ENCODE measurements at regions not wholly inside any gene's neighbourhood (a gene's known extent, or its start where the extent isn't known, plus 50 kb on each side); places are given as distances from the start of the nearest gene placed in this dataset.

DNA sequence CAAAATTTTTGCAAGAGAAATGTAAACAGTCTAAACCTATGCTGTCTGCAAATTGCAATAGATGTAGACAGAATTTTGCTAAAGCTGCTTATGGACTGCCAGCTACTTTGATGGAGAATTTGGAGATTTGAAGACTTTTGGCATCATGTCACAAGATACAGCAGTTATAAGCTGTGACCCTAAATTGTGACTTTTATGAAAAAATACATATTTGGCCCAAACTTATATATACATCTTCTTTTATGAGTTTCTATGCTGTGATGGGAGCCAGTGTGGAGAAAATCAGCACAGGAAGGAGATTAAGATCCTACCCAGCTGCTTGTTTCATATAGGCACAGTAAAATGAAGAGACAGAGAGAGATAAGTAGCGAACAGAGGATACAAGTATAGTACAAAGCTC lies 1595.4 kb downstream of the PLA2G4A start:
- no peak overlapping the region for H3K4me3 ChIP-seq (ENCODE audit: low read depth, poor library complexity, severe bottlenecking)
- DNase-seq (ENCODE audit: low spot score in 2 of 2) = no peak
- WGBS, 2 donors = 95 to 97% methylated on average over 1 of the region's 1 CpG
- intact Hi-C loops (cut with DNase I; ENCODE audit: low total_unique reads) = no loop called here
- TF ChIP-seq, protein P1, sequence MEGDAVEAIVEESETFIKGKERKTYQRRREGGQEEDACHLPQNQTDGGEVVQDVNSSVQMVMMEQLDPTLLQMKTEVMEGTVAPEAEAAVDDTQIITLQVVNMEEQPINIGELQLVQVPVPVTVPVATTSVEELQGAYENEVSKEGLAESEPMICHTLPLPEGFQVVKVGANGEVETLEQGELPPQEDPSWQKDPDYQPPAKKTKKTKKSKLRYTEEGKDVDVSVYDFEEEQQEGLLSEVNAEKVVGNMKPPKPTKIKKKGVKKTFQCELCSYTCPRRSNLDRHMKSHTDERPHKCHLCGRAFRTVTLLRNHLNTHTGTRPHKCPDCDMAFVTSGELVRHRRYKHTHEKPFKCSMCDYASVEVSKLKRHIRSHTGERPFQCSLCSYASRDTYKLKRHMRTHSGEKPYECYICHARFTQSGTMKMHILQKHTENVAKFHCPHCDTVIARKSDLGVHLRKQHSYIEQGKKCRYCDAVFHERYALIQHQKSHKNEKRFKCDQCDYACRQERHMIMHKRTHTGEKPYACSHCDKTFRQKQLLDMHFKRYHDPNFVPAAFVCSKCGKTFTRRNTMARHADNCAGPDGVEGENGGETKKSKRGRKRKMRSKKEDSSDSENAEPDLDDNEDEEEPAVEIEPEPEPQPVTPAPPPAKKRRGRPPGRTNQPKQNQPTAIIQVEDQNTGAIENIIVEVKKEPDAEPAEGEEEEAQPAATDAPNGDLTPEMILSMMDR (IDR thresholded peaks at IDR 0.05) = no peak

DNA sequence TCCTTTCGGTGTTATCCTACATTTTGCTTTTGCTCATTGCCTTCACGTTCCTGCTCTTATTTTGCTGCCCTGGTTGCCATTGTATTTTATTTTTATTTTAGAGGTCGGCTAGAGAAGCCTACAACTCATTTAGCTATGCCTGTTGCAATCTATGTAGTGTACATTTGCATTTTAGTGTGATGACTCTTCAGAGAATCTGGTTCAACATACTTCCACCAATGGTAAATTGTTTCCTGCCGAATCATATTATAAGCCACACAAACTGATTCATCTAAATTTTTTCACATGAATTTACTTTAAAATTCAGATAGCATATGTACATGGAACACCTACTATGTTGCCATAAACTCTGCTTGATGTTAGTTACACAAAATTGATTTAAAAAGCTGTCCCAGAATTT lies 1596.9 kb downstream of the PLA2G4A start:
- no peak for DNase-seq (ENCODE audit: low spot score in 2 of 2)
- 76 to 77% methylated on average over 4 of the region's 4 CpGs for WGBS, 2 donors
- H3K4me3 ChIP-seq (ENCODE audit: low read depth, poor library complexity, severe bottlenecking) = no peak overlapping the region
- TF ChIP-seq, protein P1 (IDR thresholded peaks at IDR 0.05) = no peak
- no peak for TF ChIP-seq POLR2A (IDR thresholded peaks at IDR 0.05)
- intact Hi-C loops (cut with DNase I; ENCODE audit: low total_unique reads) = no loop called here

DNA sequence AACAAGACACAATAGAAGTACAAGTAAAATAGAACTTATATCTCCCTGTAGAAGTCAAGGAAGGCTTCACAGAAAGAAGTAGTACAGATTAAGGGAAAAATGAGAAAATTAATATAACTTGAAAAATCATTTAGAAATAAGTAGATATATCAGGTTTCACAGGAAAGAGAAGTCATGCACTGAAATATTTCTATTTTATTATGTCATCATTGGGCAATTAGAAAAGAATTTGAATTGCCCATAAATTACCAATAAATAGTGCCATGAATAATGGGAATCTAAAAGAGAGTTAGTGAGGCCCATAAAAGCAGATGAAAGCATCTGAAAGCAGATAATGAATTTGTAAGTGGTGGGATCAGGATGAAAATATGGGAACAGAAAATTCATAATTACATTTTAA lies 1597.8 kb downstream of the PLA2G4A start:
- no peak for TF ChIP-seq POLR2A (IDR thresholded peaks at IDR 0.05)
- TF ChIP-seq, protein P1 (IDR thresholded peaks at IDR 0.05) = no peak
- H3K4me3 ChIP-seq (ENCODE audit: low read depth, poor library complexity, severe bottlenecking) = no peak overlapping the region
- intact Hi-C loops (cut with DNase I; ENCODE audit: low total_unique reads) = no loop called here
- no peak for DNase-seq (ENCODE audit: low spot score in 2 of 2)

DNA sequence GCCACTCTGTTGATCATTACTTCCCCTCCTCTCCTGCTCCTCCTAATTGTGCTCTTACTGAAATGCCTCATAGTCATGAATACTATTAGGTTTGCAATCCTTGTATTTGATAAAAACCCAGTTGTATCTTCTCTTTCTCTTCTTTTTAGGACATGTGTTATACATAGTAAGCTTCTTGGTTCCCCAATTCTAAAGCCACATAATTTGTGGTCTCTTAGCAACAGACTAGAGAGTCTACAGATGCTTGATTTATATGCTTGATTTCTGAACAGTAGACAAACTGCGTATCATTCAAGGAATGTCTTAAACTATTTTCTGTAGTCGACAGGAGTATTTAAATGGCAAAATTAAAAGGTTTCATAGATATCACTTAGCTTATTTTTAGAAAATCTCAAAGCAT lies 1598.9 kb downstream of the PLA2G4A start:
- intact Hi-C loops (cut with DNase I; ENCODE audit: low total_unique reads) = no loop called here
- WGBS, 2 donors = 39 to 59% methylated on average over 2 of the region's 2 CpGs

DNA sequence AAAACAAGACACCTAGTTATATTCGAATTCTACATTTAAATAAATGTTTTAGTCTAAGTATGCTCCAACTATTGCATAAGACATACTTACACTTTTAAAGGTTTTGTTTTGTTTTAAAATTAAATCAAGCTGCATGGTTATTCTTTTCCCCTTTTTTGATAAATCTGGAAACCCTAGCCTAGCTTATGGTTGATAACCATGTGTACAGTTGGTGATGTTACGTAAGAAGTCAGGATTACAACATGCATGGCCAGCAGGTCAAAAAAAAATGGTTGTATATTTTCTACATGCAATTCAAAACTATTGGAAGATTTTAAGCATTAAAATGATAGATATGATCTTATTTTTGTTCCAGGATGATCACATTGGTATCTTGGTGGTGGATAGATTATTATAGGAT lies 1600.6 kb downstream of the PLA2G4A start:
- TF ChIP-seq POLR2A (IDR thresholded peaks at IDR 0.05) = no peak
- TF ChIP-seq, protein P1 (IDR thresholded peaks at IDR 0.05) = no peak
- DNase-seq (ENCODE audit: low spot score in 2 of 2) = no peak
- intact Hi-C loops (cut with DNase I; ENCODE audit: low total_unique reads) = no loop called here
- H3K4me3 ChIP-seq (ENCODE audit: low read depth, poor library complexity, severe bottlenecking) = no peak overlapping the region
- WGBS, 2 donors = 77 to 83% methylated on average over 2 of the region's 2 CpGs

More for the DNA sequence above, 1598.9 kb downstream of the PLA2G4A start:
- DNase-seq (ENCODE audit: low spot score in 2 of 2) = no peak
- H3K4me3 ChIP-seq (ENCODE audit: low read depth, poor library complexity, severe bottlenecking) = no peak overlapping the region
- TF ChIP-seq, protein P1 (IDR thresholded peaks at IDR 0.05) = no peak

DNA sequence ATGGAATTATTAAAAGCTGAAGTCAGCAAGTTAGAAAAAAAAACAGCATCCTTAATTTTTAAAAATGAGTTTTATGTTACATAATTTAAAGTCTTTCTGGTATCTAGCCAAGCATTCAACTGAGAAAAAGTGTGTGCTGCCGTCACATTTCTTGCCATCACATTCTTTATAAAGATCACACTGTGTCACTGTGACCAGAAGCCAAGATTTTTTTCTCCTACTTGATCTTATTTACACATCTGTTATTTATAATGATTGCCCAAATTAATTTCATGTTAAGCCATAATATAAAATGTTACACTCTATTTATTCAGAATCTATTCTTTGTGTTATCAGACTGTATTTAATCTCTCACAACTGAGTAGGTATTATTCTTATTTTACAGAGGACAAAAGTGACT lies 1603.7 kb downstream of the PLA2G4A start:
- no peak overlapping the region for H3K4me3 ChIP-seq (ENCODE audit: low read depth, poor library complexity, severe bottlenecking)
- 32 to 40% methylated on average over 1 of the region's 1 CpG for WGBS, 2 donors
- no peak for TF ChIP-seq POLR2A (IDR thresholded peaks at IDR 0.05)
- TF ChIP-seq, protein P1 (IDR thresholded peaks at IDR 0.05) = no peak
- intact Hi-C loops (cut with DNase I; ENCODE audit: low total_unique reads) = no loop called here
- no peak for DNase-seq (ENCODE audit: low spot score in 2 of 2)
